HG02623 (cell line): ENCODE measurements at regions not wholly inside any gene's neighbourhood (a gene's known extent, or its start where the extent isn't known, plus 50 kb on each side); places are given as distances from the start of the nearest gene placed in this dataset.

Experiments
- ATAC-seq: cut with Tn5 transposase; IDR thresholded peaks from one replicate; pipeline ENCODE4 v1.9.1; 2021; ENCODE audit warnings: moderate library complexity; ENCODE audit not compliant: unreplicated experiment

DNA sequence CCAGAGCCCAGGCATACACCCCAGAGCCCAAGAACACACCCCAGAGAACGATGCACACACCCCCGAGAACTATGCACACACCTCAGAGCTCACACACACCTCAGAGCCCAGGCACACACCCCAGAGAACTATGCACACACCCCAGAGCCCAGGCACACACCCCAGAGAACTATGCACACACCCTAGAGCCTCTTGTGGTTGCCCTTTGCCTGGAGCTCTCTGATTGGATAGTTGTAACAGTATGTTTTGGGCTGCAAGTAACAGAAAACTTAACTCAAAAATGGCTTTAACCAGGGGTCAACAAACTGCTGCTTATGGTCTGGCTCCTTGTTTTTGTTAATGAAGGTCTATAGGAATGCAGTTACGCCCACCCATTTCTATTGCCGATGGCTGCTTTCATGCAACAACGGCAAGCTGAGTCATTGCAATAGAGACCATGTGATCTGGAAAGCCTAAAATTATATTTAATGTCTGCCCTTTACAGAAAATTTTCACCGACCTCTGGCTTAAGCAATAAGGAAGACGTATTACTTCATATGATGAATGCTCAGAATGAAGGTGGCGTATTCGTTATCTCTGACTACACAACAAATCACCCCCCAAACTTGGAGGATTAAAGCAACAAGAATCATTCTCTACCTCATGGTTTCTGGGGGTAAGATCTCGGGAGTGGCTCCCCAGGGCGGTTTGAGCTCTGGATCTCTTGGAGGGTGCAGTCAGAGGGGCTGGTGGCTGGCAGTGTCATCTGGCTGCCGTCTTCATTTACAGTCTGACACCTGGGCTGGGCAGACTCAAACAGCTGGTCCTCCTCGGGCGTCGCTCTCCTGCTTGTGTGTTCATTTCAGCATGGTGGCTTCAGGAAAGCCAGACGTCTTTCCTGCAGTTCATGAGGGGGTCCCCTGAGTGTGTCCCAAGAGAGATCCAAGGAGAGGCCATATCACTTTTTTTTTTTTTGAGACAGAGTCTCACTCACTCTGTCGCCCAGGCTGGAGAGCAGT lies 66.3 kb upstream of the NCOR2 start:
- ATAC-seq = no peak

GRCh38 chr12:124632519-124632984 lies 65.1 kb upstream of the NCOR2 start:
- ATAC-seq = no peak

DNA sequence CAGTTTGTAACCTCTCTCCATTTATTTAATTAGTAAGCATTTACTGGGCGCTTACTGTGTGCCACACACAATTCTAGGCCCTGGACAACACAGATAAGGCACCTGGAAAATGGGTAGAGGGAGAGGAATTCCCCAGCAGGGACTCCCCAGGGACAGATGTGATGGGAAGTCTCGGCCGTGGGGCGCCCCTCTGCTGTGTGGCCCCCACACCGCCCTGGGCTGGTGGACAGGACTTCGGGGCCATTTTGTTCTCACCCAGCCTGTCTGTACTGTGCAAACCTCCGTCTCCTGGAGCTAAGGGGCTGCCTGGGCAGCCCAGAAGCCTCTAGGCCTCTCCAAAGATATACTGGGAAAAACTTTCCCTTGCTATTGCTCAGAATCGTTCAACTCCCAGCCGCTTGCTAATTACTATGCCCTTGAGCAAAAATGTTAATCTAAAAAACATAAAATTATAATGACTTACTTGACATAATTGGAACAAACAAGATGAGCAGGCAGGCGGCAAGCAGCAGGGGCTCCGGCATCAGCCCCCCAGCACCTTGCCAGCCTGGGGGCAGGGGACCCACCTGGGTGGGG lies 64.4 kb upstream of the NCOR2 start:
- ATAC-seq = no peak

GRCh38 chr12:124630791-124631313 lies 63.4 kb upstream of the NCOR2 start:
- no peak for ATAC-seq

- ATAC-seq = no peak
These were observed 62.5 kb upstream of the NCOR2 start for GRCh38 chr12:124629789-124630480.

- no peak for ATAC-seq
These were observed 61.7 kb upstream of the NCOR2 start for GRCh38 chr12:124629117-124629516.

DNA sequence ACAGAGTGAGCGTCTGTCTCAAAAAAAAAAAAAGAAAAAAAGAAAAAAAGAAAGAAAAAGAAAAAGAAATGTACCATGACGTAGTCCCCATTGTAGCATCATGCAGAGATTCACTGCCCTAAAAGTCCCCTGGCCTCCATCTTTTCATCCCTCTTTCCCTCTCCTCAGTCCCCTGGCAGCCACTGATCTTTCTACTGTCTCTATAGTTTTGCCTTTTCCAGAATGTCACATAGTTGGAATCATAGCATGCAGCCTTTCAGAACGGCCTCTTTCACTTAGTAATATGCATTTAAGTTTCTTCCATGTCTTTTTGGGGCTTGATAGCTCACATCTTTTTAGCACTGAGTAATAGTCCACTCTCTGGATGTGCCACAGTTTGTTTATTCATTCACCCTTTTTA lies 60.5 kb upstream of the NCOR2 start:
- ATAC-seq = no peak

- ATAC-seq = no peak
These were observed 59.6 kb upstream of the NCOR2 start for GRCh38 chr12:124626971-124627411.

GRCh38 chr12:124625867-124626675 lies 58.7 kb upstream of the NCOR2 start:
- ATAC-seq = no peak

DNA sequence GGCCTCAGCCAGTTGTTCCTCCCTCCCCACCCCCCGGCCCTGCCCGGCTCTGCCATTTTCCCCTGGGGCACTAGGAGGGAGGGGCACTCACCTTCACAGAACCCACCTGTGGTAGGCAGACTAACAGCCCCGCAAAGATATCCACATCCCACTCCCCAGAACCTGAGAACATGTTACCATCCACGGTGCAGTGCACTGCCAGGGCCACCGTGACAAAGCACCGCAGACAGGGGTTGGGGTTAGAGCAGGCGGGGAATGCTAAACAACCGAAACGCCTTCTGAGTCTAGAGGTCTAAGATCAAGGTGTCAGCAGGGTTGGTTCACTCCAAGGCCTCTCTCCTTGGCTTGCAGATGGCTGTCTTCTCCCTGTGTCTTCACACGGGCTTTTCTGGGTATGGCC lies 57.4 kb upstream of the NCOR2 start:
- ATAC-seq = no peak

- no peak for ATAC-seq
These were observed 56.1 kb upstream of the NCOR2 start for GRCh38 chr12:124623344-124624035.

DNA sequence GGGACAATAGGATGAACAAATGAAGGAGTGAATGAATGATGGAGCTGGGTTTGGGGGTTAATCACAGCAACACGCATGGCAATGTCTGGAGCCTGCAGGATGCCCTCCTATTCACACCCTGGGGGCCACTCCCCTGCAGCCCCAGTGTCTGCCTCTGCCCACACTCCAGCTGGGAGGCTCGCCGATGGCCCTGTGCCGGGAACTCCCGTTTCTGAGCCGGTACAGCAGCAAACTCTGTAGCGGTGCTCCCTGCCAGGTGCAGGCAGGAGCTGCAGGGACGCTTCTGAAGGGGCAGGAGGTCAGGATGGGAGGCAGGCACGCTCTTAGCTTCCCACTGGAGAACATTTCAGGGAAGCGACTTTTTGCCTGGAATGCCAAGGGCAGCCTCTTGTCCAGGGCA lies 55.4 kb upstream of the NCOR2 start:
- ATAC-seq = no peak

DNA sequence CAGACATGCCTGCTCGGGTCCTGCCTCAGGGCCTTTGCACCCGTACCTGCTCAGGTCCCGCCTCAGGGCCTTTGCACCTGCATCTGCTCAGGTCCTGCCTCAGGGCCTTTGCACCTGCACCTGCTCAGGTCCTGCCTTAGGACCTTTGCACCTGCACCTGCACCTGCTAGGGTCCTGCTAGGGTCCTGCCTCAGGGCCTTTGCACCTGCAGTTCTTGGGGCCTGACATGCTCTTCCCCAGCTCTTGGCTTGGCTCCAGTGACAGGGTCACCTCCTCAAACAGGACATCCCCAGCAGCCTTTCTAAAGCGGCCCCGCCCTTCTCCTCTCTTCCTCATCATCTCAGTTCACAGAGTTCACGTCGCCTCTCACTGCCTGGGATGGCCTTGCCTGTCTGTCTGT lies 54.9 kb upstream of the NCOR2 start:
- ATAC-seq = no peak

DNA sequence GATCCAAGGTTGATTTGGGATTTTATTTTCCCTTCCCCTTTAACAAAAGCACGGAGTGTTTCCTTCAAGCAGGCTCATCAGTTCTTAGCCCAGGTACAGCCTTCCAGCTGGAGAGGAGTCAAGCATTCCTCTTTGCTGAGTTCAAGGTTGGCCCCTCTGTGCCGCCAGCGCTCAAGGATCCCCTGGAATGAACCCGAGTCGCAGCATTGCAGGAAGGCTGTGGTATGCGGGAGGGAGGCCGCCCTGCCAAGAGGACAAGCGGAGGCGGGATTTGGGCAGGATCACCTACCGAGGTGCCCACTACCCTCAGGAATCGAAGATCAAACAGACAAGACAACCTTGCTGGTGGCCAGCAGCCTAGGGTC lies 53.9 kb upstream of the NCOR2 start:
- ATAC-seq = no peak

GRCh38 chr12:124620606-124621295 lies 53.3 kb upstream of the NCOR2 start:
- no peak for ATAC-seq

GRCh38 chr12:124618291-124618902 lies 51.0 kb upstream of the NCOR2 start:
- ATAC-seq = no peak

- ATAC-seq = no peak
These were observed 50.2 kb upstream of the NCOR2 start for GRCh38 chr12:124617615-124618014.
